Heart left ventricle (tissue), 13 donors: ENCODE measurements at regions not wholly inside any gene's neighbourhood (a gene's known extent, or its start where the extent isn't known, plus 50 kb on each side); places are given as distances from the start of the nearest gene placed in this dataset.

Experiments
- CTCF ChIP-seq, 12 donors: fragments of 200-600 bp; sonication (generic) in 4 of 12; IDR thresholded peaks; one replicate each; pipeline versions ENCODE4 v1.5.0 to v1.8.0; 2018 to 2022; ENCODE audit warnings: antibody characterized with exemption in 12 of 12, mild to moderate bottlenecking in 5 of 12
- POLR2A ChIP-seq, 2 donors: fragments of 450-650 bp; IDR thresholded peaks; one replicate each; pipeline ENCODE4 v1.6.1; 2017; ENCODE audit warnings: antibody characterized with exemption in 2 of 2, mild to moderate bottlenecking in 2 of 2, moderate library complexity in 2 of 2
- donor health status: ischemic (EF 13 %, LVEDD 7.1; RV severe dilation, severe dysfunction).
- donor health status: DM: no; HTN: yes; CAD: no.
- donor health status: DM: no; HTN: no; CAD: no.
- donor health status: ischemic (EF 25% LVEDD 6.9; RV normal size, moderate dysfunction).
- donor health status: ischemic (EF 25% LVEDD 5.7; RV mildly dilated, moderate dysfunction).
- donor health status: ischemic (EF 35%, LVEDD 5.7; RV mildly dilated, moderate dysfunction).
- donor health status: nonischemic (EF 11% LVEDD 7.7; RV severe dilation, severe dysfunction).
- donor health status: DM: yes; HTN: yes; CAD: no.
- donor health status: PGD.
- donor health status: ischemic (EF 29% LVEDD 5.4; RV normal size, mild dysfunction).
- donor health status: nonischemic (EF 23%, LVEDD 6.1; RV moderate dilation, normal function).

- no peak for TF ChIP-seq CTCF (IDR thresholded peaks at IDR 0.05)
- TF ChIP-seq POLR2A (IDR thresholded peaks at IDR 0.05), result no peak
These were observed 333.3 kb downstream of the MAT2B start for GRCh38 chr5:163838738-163839137.
